IMR-90 (cell line): ENCODE measurements at regions not wholly inside any gene's neighbourhood (a gene's known extent, or its start where the extent isn't known, plus 50 kb on each side); places are given as distances from the start of the nearest gene placed in this dataset.

Experiments used
- ATAC-seq: fragments of 200-7000 bp; cut with Tn5 transposase; 2 replicates; pipeline ENCODE4 v1.9.1; 2020; ENCODE audit warnings: low read depth, mild to moderate bottlenecking, moderate library complexity
- BruUV-seq: library from RNA; stranded (reverse); fragments of 400-500 nt; replicated peaks from 2 replicates; lab custom pipeline; 2021; lab: Mats Ljungman, UMichigan
- CTCF ChIA-PET: fragments of 300-600 bp; formaldehyde crosslinking; extraction: SDS; loops from one replicate; lab custom pipeline; 2021; ENCODE audit warnings: antibody characterized with exemption; lab: Yijun Ruan, JAX
- POLR2A ChIA-PET: fragments of 300-600 bp; sonication (Branson Sonifier 250); formaldehyde crosslinking; loops from one replicate; lab custom pipeline; 2022; ENCODE audit warnings: antibody characterized with exemption; ENCODE audit not compliant: unreplicated experiment; lab: Charles Lee
- DNase-seq: peaks from one replicate; pipeline ENCODE4 v3.0.0; 2013
- H2AFZ ChIP-seq: replicated peaks from 2 replicates; pipeline ENCODE3; 2013; ENCODE audit warnings: low read length, mild to moderate bottlenecking; ENCODE audit not compliant: poor library complexity
- H2AK5ac ChIP-seq: 2 replicates; pipeline ENCODE4 v1.6.1; 2013; ENCODE audit warnings: low read depth, low read length, inconsistent platforms
- H2AK9ac ChIP-seq: replicated peaks from 2 replicates; pipeline ENCODE3; 2013; ENCODE audit warnings: mild to moderate bottlenecking, low read depth, low read length, moderate library complexity; ENCODE audit not compliant: poor library complexity
- H2BK120ac ChIP-seq: 2 replicates; pipeline ENCODE4 v1.6.1; 2013; ENCODE audit warnings: low read depth, low read length, inconsistent platforms
- H2BK15ac ChIP-seq: 3 replicates; pipeline ENCODE4 v1.6.1; 2013; ENCODE audit warnings: low read depth, low read length, inconsistent platforms
- H2BK20ac ChIP-seq: 2 replicates; pipeline ENCODE4 v1.6.1; 2013; ENCODE audit warnings: low read depth, mild to moderate bottlenecking, inconsistent platforms, low read length, moderate library complexity
- H2BK5ac ChIP-seq: 2 replicates; pipeline ENCODE4 v1.6.1; 2013; ENCODE audit warnings: mild to moderate bottlenecking, low read depth, low read length, inconsistent platforms; ENCODE audit not compliant: poor library complexity, severe bottlenecking
- H3K14ac ChIP-seq: replicated peaks from 2 replicates; pipeline ENCODE4 v1.6.1; 2013; ENCODE audit warnings: low read depth, low read length, inconsistent platforms
- H3K18ac ChIP-seq: 2 replicates; pipeline ENCODE4 v1.6.1; 2013; ENCODE audit warnings: low read depth, low read length, control low read depth
- H3K23ac ChIP-seq: 2 replicates; pipeline ENCODE4 v1.6.1; 2013; ENCODE audit warnings: low read depth, low read length, inconsistent platforms
- H3K27ac ChIP-seq: 2 replicates; pipeline ENCODE4 v1.5.1; 2013; ENCODE audit warnings: mild to moderate bottlenecking, control low read depth, low read length; ENCODE audit not compliant: insufficient read depth
- H3K27me3 ChIP-seq: 2 replicates; pipeline ENCODE4 v1.6.1; 2013; ENCODE audit warnings: low read length; ENCODE audit not compliant: control insufficient read depth, insufficient read depth
- H3K36me3 ChIP-seq: 2 replicates; pipeline ENCODE4 v1.6.1; 2013; ENCODE audit warnings: low read length, mixed read lengths; ENCODE audit not compliant: control insufficient read depth, insufficient read depth
- H3K4ac ChIP-seq: 2 replicates; pipeline ENCODE4 v1.6.1; 2013; ENCODE audit warnings: low read depth, low read length, inconsistent platforms
- H3K4me1 ChIP-seq: 2 replicates; pipeline ENCODE4 v1.6.1; 2013; ENCODE audit warnings: low read length, mixed read lengths; ENCODE audit not compliant: control insufficient read depth, insufficient read depth
- H3K4me2 ChIP-seq: 2 replicates; pipeline ENCODE4 v1.6.1; 2013; ENCODE audit warnings: low read depth, mild to moderate bottlenecking, control low read depth, low read length, moderate library complexity
- H3K4me3 ChIP-seq: 2 replicates; pipeline ENCODE4 v1.5.1; 2013; ENCODE audit warnings: low read depth, mild to moderate bottlenecking, control low read depth, low read length, moderate library complexity; ENCODE audit not compliant: insufficient read depth
- H3K56ac ChIP-seq: 2 replicates; pipeline ENCODE4 v1.6.1; 2013; ENCODE audit warnings: low read length, inconsistent platforms; ENCODE audit not compliant: insufficient read depth; ENCODE audit errors: extremely low read depth
- H3K79me1 ChIP-seq, 2 experiments: 2 replicates each; pipeline ENCODE4 v1.6.1; 2013; ENCODE audit warnings: low read length in 2 of 2, inconsistent platforms in 1 of 2, low read depth in 1 of 2
- H3K9ac ChIP-seq: 2 replicates; pipeline ENCODE4 v1.6.1; 2013; ENCODE audit warnings: low read depth, low read length, control low read depth
- H3K9me1 ChIP-seq: 2 replicates; pipeline ENCODE4 v1.6.1; 2013; ENCODE audit warnings: low read length, inconsistent platforms; ENCODE audit not compliant: insufficient read depth
- H3K9me3 ChIP-seq: 2 replicates; pipeline ENCODE4 v1.6.1; 2013; ENCODE audit warnings: low read length; ENCODE audit not compliant: control insufficient read depth, insufficient read depth
- H4K20me1 ChIP-seq: 2 replicates; pipeline ENCODE4 v1.6.1; 2013; ENCODE audit warnings: low read length, inconsistent platforms; ENCODE audit not compliant: insufficient read depth
- H4K5ac ChIP-seq: 2 replicates; pipeline ENCODE4 v1.6.1; 2013; ENCODE audit warnings: mild to moderate bottlenecking, low read depth, low read length, control low read depth
- H4K8ac ChIP-seq, 2 experiments: 2 replicates each; pipeline ENCODE4 v1.6.1; 2013; ENCODE audit warnings: low read depth in 2 of 2, low read length in 2 of 2, control low read depth in 1 of 2, inconsistent platforms in 1 of 2
- H4K91ac ChIP-seq: 2 replicates; pipeline ENCODE4 v1.6.1; 2013; ENCODE audit warnings: low read depth, low read length, inconsistent platforms; ENCODE audit not compliant: insufficient read depth
- SMC3 ChIP-seq: fragments of 150-350 bp; IDR thresholded peaks from 2 replicates; pipeline ENCODE4 v1.6.1; 2016; ENCODE audit warnings: low read depth, mild to moderate bottlenecking, antibody characterized with exemption, low read length, moderate library complexity
- WGBS, 2 experiments: methylation state at CpG; one replicate each; pipeline versions ENCODE4 v1.1.5 to v1.1.7; 2013; ENCODE audit warnings: missing lambda C conversion rate in 2 of 2; ENCODE audit not compliant: insufficient read length in 1 of 2; ENCODE audit errors: extremely low coverage in 2 of 2; 5-methylcytosine and 5-hydroxymethylcytosine counted together
- dilution Hi-C: fragments of 300-500 bp; cut with HindIII; formaldehyde crosslinking; loops from one replicate; pipeline ENCODE4 v1.14.3; 2018; ENCODE audit warnings: low sequenced_read_pairs; ENCODE audit not compliant: unreplicated experiment
- in situ Hi-C: fragments of 300-500 bp; cut with MboI; formaldehyde crosslinking; loops from 3 replicates; pipeline ENCODE4 v1.14.3; 2019; ENCODE audit warnings: low sequenced_read_pairs, inconsistent platforms, mixed read lengths
- intact Hi-C: fragments of 100-400 bp; cut with micrococcal nuclease; formaldehyde crosslinking; loops from 2 replicates; pipeline ENCODE4 v1.10.0; 2022
- TF ChIP-seq, protein P1 (sequence below): conservative IDR thresholded peaks from 2 replicates; pipeline ENCODE4 v1.5.1; 2012; ENCODE audit warnings: mild to moderate bottlenecking, low read depth, low read length, improper control_type of control experiment

- peak; percentile 23; the same call in 1 of the 2 replicates for TF ChIP-seq SMC3
- TF ChIP-seq, protein P1, sequence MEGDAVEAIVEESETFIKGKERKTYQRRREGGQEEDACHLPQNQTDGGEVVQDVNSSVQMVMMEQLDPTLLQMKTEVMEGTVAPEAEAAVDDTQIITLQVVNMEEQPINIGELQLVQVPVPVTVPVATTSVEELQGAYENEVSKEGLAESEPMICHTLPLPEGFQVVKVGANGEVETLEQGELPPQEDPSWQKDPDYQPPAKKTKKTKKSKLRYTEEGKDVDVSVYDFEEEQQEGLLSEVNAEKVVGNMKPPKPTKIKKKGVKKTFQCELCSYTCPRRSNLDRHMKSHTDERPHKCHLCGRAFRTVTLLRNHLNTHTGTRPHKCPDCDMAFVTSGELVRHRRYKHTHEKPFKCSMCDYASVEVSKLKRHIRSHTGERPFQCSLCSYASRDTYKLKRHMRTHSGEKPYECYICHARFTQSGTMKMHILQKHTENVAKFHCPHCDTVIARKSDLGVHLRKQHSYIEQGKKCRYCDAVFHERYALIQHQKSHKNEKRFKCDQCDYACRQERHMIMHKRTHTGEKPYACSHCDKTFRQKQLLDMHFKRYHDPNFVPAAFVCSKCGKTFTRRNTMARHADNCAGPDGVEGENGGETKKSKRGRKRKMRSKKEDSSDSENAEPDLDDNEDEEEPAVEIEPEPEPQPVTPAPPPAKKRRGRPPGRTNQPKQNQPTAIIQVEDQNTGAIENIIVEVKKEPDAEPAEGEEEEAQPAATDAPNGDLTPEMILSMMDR = no peak; the same call in 1 of the 2 replicates
- no peak overlapping the region for H4K91ac ChIP-seq
- peaks cover 11% of the 10 kb centered on the region for H3K4me1 ChIP-seq
- H3K9ac ChIP-seq = no peak overlapping the region
- no TSS peak for BruUV-seq
- H4K5ac ChIP-seq = peak overlapping the region; percentile 49; the same call in 1 of the 2 replicates
- H2AFZ ChIP-seq = no peak overlapping the region
- no peak overlapping the region for H2BK20ac ChIP-seq
- H2AK9ac ChIP-seq = no peak overlapping the region
- H3K4me2 ChIP-seq = no peak overlapping the region
- no peak overlapping the region; a peak in 2 of 4 replicates for H4K8ac ChIP-seq
- peaks cover 4% of the 10 kb centered on the region; the same call in 1 of the 2 replicates for H3K9me1 ChIP-seq
- dilution Hi-C loops = no loop called here
- POLR2A ChIA-PET = no interaction called here
- H4K20me1 ChIP-seq = no peaks in the 10 kb centered on the region
- H2BK120ac ChIP-seq = peak overlapping the region; percentile 18; the same call in 1 of the 2 replicates
- H3K36me3 ChIP-seq = no peaks in the 10 kb centered on the region
- ATAC-seq (0 out of 2 replicates have a peak, but pooled peaks have one; percentile 42), DNase-seq (no peak)
- no peak overlapping the region for H3K14ac ChIP-seq
- H2AK5ac ChIP-seq = no peak overlapping the region
- no peak overlapping the region for H3K4ac ChIP-seq
- H2BK15ac ChIP-seq = peak overlapping the region; percentile 65; the same call in 2 of the 3 replicates
- no peaks in the 10 kb centered on the region for H3K9me3 ChIP-seq
- peak overlapping the region; percentile 72; the same call in 1 of the 2 replicates for H3K18ac ChIP-seq
- intact Hi-C loops = loop anchor here (2.0 kb wide), 1 partner anchor 82 kb away; no protein-coding TSS in a partner anchor
- CTCF ChIA-PET = no interaction called here
- no peak overlapping the region; the same call in 1 of the 2 replicates for H3K23ac ChIP-seq
- H3K79me1 ChIP-seq = no peaks in the 10 kb centered on the region; a peak in 1 of 4 replicates
- peak overlapping the region; percentile 78 for H2BK5ac ChIP-seq
- WGBS, 2 experiments = no CpG with 5 or more reads among the region's 9 CpGs
- no peak overlapping the region for H3K4me3 ChIP-seq
- in situ Hi-C loops = no loop called here
- H3K27me3 ChIP-seq = no peaks in the 10 kb centered on the region
- H3K27ac ChIP-seq = no peak overlapping the region
- H3K56ac ChIP-seq = no peak overlapping the region
These were observed 130.9 kb downstream of the TES start for GRCh38 chr7:116340943-116341907.
